Coronary artery (tissue), 2 donors: ENCODE measurements at regions not wholly inside any gene's neighbourhood (a gene's known extent, or its start where the extent isn't known, plus 50 kb on each side); places are given as distances from the start of the nearest gene placed in this dataset.
"Not testable (repeated sequence)": the region's sequence is repeated elsewhere in the genome, so short reads cannot be mapped to it uniquely, and the experiment has no call there.

Experiments
- DNase-seq: peaks from one replicate; pipeline ENCODE4 v3.0.0-alpha.2; 2017; ENCODE audit warnings: low spot score
- H3K27ac ChIP-seq, 2 donors: fragments of 200-600 bp; sonication (generic); one replicate each; pipeline ENCODE4 v1.5.1; 2016 to 2019
- H3K4me3 ChIP-seq: fragments of 200-600 bp; sonication (generic); 2 replicates; pipeline ENCODE4 v1.5.1; 2016; ENCODE audit warnings: mild to moderate bottlenecking, moderate library complexity
- CTCF ChIP-seq: fragments of 200-600 bp; sonication (generic); IDR thresholded peaks from one replicate; pipeline ENCODE4 v1.5.1; 2019; ENCODE audit warnings: antibody characterized with exemption

- Histone ChIP-seq H3K4me3 (no peak overlapping the region), H3K27ac (no peak overlapping the region)
- DNase-seq = no peak
- no peak for TF ChIP-seq CTCF
Observed at GRCh38 chr7:63044721-63045120, 953.9 kb upstream of the ZNF722 start.

- DNase-seq = no peak
- Histone ChIP-seq H3K4me3 (no peak overlapping the region), H3K27ac (no peak overlapping the region)
- TF ChIP-seq CTCF = no peak
Observed at GRCh38 chr7:63045575-63045974, 953.1 kb upstream of the ZNF722 start.

DNA sequence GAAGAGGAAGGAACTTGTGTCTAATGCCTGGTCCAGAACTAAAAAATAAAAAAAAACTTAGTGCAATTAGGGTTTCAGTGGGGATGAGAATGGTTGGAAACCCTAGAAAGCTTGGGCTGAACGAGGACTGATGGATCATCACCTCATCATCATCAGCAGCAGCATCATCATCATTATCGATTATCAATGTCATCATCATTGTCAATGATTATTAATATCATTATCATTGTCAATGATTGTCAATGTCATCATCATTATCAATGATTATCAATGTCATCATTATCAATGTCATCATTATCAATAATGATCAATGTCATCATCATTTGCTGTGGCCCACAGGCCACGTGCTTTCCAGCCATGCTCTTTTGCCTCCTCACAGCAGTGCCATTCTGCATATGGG lies 952.0 kb upstream of the ZNF722 start:
- DNase-seq = no peak
- no peak for TF ChIP-seq CTCF
- H3K27ac ChIP-seq = no peak overlapping the region
- H3K4me3 ChIP-seq = no peak overlapping the region

DNA sequence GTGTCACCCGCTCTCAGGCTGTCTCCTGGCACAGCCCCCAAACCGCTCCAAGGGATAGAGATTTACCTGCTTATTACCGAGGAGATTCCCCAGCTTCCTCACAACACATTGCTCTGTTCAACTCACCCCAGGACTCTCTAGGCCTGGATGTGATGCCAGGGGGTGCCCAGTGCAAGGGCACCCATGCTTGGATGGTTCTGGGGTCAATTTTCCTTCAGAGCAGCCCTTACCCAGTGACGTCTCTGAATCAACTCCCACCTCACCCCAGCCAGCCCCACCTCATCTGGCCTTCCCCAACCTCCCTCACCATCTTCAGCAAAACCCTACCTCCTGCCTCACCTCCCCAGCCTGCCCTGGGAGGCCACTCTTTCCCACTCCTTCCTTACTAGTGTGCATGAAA lies 951.6 kb upstream of the ZNF722 start:
- H3K4me3 ChIP-seq = no peak overlapping the region
- no peak overlapping the region for H3K27ac ChIP-seq
- no peak for DNase-seq
- no peak for TF ChIP-seq CTCF

DNA sequence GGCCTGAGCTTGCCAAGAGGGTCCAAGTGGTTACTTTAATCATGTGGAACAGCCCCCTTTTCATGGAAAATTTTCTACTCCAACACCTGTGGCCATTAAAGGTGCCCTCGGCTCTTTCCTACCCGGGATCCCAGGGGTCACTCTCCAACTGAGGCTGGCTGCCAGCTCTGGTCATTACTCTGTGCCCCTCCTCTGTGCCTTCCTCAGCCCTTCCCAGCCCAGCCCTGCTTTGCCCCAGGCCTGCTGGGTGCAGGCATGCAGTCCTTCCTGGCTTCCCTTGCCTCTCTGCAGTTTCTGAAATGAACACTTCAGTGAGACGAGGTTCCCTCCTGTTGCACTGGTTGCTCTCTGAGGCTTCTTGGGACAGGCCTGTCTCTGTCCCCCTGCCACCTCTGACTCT lies 951.1 kb upstream of the ZNF722 start:
- DNase-seq = no peak
- Histone ChIP-seq H3K4me3 (no peak overlapping the region), H3K27ac (no peak overlapping the region)
- no peak for TF ChIP-seq CTCF

- no peak for DNase-seq
- Histone ChIP-seq H3K4me3 (no peak overlapping the region), H3K27ac (no peak overlapping the region)
- no peak for TF ChIP-seq CTCF
Observed at GRCh38 chr7:63054191-63054661, 944.4 kb upstream of the ZNF722 start.

GRCh38 chr7:63057265-63057664 lies 941.4 kb upstream of the ZNF722 start:
- H3K4me3 ChIP-seq = no peak overlapping the region
- H3K27ac ChIP-seq = no peak overlapping the region
- no peak for TF ChIP-seq CTCF
- no peak for DNase-seq

- DNase-seq, H3K27ac ChIP-seq, H3K4me3 ChIP-seq: not testable (repeated sequence)
Observed at GRCh38 chr7:63060701-63061100, 937.9 kb upstream of the ZNF722 start.
